Progenitor cell of endocrine pancreas (in vitro differentiated cells): ENCODE measurements at regions not wholly inside any gene's neighbourhood (a gene's known extent, or its start where the extent isn't known, plus 50 kb on each side); places are given as distances from the start of the nearest gene placed in this dataset.
"Not testable (repeated sequence)": the region's sequence is repeated elsewhere in the genome, so short reads cannot be mapped to it uniquely, and the experiment has no call there.

ENCODE experiments used
- DNase-seq: peaks from one replicate; pipeline ENCODE4 v3.0.0; 2021; ENCODE audit warnings: low spot score; ENCODE audit not compliant: unreplicated experiment
- H3K27ac Mint-ChIP-seq: 2 replicates; pipeline ENCODE4 v1.8.0; 2021; ENCODE audit warnings: mild to moderate bottlenecking, moderate library complexity, mixed read lengths
- H3K27me3 Mint-ChIP-seq: 2 replicates; pipeline ENCODE4 v1.8.0; 2021; ENCODE audit warnings: mixed read lengths
- H3K36me3 Mint-ChIP-seq: 2 replicates; pipeline ENCODE4 v1.8.0; 2022; ENCODE audit warnings: mixed read lengths; ENCODE audit not compliant: insufficient read depth
- H3K4me1 Mint-ChIP-seq: 2 replicates; pipeline ENCODE4 v1.8.0; 2021; ENCODE audit warnings: low read depth, mixed read lengths
- H3K4me3 Mint-ChIP-seq: 2 replicates; pipeline ENCODE4 v1.8.0; 2021; ENCODE audit warnings: low read depth, mild to moderate bottlenecking, moderate library complexity, mixed read lengths
- H3K9me3 Mint-ChIP-seq: 2 replicates; pipeline ENCODE4 v1.8.0; 2021; ENCODE audit warnings: low read depth, mixed read lengths
- CTCF ChIP-seq: fragments of 200-600 bp; sonication (generic); IDR thresholded peaks from one replicate; pipeline ENCODE4 v1.5.0; 2021; ENCODE audit warnings: antibody characterized with exemption, mild to moderate bottlenecking; ENCODE audit not compliant: unreplicated experiment

DNA sequence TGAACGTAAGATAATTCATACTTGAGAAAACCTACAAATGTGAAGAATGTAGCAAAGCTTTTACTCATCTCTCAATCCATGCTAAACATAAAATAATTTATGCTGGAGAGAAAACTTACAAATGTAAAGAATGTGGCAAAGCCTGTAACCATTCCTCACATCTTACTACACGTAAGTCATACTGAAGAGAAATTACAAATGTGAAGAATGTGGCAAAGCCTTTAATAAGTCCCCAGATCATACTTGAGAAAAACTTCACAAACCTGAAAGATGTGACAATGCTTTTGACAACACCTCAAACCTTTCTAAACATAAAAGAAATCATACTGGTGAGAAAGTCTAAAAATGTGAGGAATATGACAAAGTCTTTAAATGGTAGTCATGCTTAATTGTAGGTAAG, 89.4 kb downstream of the ZNF675 start:
- no peaks in the 10 kb centered on the region for H3K4me1 Mint-ChIP-seq
- TF ChIP-seq CTCF, result no peak
- no peaks in the 10 kb centered on the region for H3K36me3 Mint-ChIP-seq
- no peak for DNase-seq
- no peak overlapping the region for H3K4me3 Mint-ChIP-seq
- peaks cover 25% of the 10 kb centered on the region for H3K9me3 Mint-ChIP-seq
- no peaks in the 10 kb centered on the region for H3K27me3 Mint-ChIP-seq
- no peak overlapping the region for H3K27ac Mint-ChIP-seq

DNA sequence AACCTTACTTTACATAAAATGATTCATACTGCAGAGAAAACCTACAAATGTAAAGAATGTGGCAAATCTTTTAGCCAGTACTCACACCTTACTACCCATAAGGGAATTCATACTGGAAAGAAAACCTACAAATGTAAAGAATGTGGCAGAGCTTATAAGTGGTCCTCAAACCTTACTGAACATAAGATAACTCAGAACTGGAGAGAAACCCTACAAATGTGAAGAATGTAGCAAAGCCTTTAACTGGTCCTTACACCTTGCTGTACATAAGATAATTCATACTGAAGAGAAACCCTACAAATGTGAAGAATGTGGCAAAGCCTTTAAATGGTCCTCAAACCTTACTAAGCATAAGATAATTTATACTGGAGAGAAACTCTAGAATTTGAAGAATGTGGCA, 90.1 kb downstream of the ZNF675 start:
- H3K9me3 Mint-ChIP-seq, result peaks cover 28% of the 10 kb centered on the region
- no peak overlapping the region for H3K27ac Mint-ChIP-seq
- H3K36me3 Mint-ChIP-seq, result no peaks in the 10 kb centered on the region
- no peaks in the 10 kb centered on the region for H3K4me1 Mint-ChIP-seq
- H3K27me3 Mint-ChIP-seq, result no peaks in the 10 kb centered on the region
- no peak for TF ChIP-seq CTCF
- no peak for DNase-seq
- H3K4me3 Mint-ChIP-seq, result no peak overlapping the region

DNA sequence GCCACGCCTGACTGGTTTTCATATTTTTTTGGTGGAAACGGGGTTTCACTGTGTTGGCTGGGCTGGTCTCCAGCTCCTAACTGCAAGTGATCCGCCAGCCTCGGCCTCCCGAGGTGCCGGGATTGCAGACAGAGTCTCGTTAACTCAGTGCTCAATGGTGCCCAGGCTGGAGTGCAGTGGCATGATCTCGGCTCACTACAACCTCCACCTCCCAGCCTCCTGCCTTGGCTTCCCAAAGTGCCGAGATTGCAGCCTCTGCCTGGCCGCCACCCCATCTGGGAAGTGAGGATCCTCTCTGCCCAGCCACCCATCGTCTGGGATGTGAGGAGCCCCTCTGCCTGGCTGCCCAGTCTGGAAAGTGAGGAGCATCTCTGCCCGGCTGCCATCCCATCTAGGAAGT, 92.7 kb downstream of the ZNF675 start:
- H3K36me3 Mint-ChIP-seq, H3K27me3 Mint-ChIP-seq, H3K4me3 Mint-ChIP-seq, H3K4me1 Mint-ChIP-seq, H3K27ac Mint-ChIP-seq, DNase-seq: not testable (repeated sequence)
- H3K9me3 Mint-ChIP-seq, result peaks cover 43% of the 10 kb centered on the region

- no peak for DNase-seq
- Mint-ChIP-seq H3K4me3 (no peak overlapping the region), H3K4me1 (no peaks in the 10 kb centered on the region), H3K27me3 (no peaks in the 10 kb centered on the region), H3K27ac (no peak overlapping the region), H3K36me3 (no peaks in the 10 kb centered on the region), H3K9me3 (peaks cover 35% of the 10 kb centered on the region)
- TF ChIP-seq CTCF, result no peak
Observed at GRCh38 chr19:23587546-23587945, 99.5 kb downstream of the ZNF675 start.

DNA sequence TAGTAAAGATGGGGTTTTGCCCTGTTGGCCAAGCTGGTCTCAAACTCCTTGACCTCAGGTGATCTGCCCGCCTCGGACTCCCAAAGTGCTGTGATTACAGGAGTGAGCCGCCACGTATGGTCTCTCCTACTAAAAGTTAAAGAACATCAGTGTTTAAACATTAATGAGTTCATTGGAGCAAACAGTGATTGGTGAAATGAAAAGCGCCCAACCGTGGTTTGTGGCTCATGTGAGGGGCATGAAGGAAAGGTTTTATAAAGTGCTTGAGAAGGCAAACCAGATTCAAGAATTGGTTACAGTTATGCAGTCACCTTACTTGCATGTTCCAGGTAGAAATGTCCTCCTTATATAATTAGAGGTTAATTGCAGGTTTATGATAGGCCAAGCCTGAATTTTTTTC, 109.5 kb downstream of the ZNF675 start:
- Mint-ChIP-seq H3K27ac (no peak overlapping the region), H3K4me3 (no peak overlapping the region), H3K4me1 (no peaks in the 10 kb centered on the region), H3K36me3 (no peaks in the 10 kb centered on the region), H3K27me3 (no peaks in the 10 kb centered on the region), H3K9me3 (peaks cover 29% of the 10 kb centered on the region)
- DNase-seq, result no peak
- TF ChIP-seq CTCF, result no peak

GRCh38 chr19:23571175-23571574, 115.8 kb downstream of the ZNF675 start:
- DNase-seq, result no peak
- Mint-ChIP-seq H3K4me3 (no peak overlapping the region), H3K4me1 (no peaks in the 10 kb centered on the region), H3K27ac (no peak overlapping the region), H3K9me3 (peaks cover 47% of the 10 kb centered on the region), H3K27me3 (no peaks in the 10 kb centered on the region), H3K36me3 (peaks cover 4% of the 10 kb centered on the region)
- no peak for TF ChIP-seq CTCF

DNA sequence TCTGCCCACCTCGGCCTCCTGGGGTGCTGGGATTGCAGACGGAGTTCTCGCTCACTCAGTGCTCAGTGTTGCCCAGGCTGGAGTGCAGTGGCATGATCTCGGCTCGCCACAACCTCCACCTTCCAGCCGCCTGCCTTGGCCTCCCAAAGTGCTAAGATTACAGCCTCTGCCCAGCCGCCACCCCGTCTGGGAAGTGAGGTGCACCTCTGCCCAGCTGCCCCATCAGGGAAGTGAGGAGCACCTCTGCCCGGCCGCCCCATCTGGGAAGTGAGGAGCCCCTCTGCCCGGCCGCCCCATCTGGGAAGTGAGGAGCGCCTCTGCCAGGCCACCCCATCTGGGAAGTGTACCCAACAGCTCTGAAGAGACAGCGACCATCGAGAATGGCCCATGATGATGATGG, 118.9 kb downstream of the ZNF675 start:
- H3K4me1 Mint-ChIP-seq, H3K27me3 Mint-ChIP-seq, H3K36me3 Mint-ChIP-seq, DNase-seq, H3K4me3 Mint-ChIP-seq, H3K27ac Mint-ChIP-seq: not testable (repeated sequence)
- H3K9me3 Mint-ChIP-seq, result peaks cover 52% of the 10 kb centered on the region
